SK-N-SH (cell line): ENCODE measurements at regions not wholly inside any gene's neighbourhood (a gene's known extent, or its start where the extent isn't known, plus 50 kb on each side); places are given as distances from the start of the nearest gene placed in this dataset.

Source experiments
- FOSL2 ChIP-seq: IDR thresholded peaks from 2 replicates; pipeline ENCODE4 v1.4.0; 2012; ENCODE audit warnings: low read depth, mild to moderate bottlenecking, moderate library complexity, borderline replicate concordance
- GATA2 ChIP-seq: sonication (generic); formaldehyde crosslinking; IDR thresholded peaks from 2 replicates; pipeline ENCODE4 v1.5.0; 2020; ENCODE audit warnings: mild to moderate bottlenecking, missing genetic modification reagents
- JUND ChIP-seq: IDR thresholded peaks from 2 replicates; pipeline ENCODE4 v1.4.0; 2012
- RFX5 ChIP-seq: IDR thresholded peaks from 2 replicates; pipeline ENCODE4 v1.6.1; 2012; ENCODE audit warnings: mild to moderate bottlenecking, improper control_type of control experiment, low read length
- TF ChIP-seq, protein P1 (sequence below): IDR thresholded peaks from 2 replicates; pipeline ENCODE4 v1.6.1; 2012; ENCODE audit warnings: mild to moderate bottlenecking, low read depth, low read length, moderate library complexity
- TF ChIP-seq, protein P2 (sequence below): IDR thresholded peaks from 2 replicates; pipeline ENCODE4 v1.4.0; 2012; ENCODE audit warnings: low read depth, borderline replicate concordance

DNA sequence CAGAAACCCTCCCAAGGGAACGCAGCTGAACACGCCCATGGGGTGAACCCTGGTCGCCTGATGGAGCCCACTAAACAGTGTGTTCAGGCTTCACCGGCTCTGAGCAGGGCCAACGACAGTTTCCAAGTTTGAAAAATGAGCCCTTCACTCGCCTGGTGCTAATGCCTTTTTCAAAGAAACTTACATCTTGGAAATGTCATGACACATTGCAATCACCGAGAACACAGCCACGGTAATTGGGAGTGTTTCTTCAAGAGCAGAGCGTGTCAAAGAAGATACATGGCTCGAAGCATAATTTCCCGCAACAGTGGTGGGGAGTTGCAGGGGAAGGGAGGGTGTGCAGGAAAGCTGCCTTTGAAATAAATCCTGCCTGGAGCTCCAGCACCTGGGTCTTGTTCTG is 463.2 kb downstream of the TMEM114 start:
- TF ChIP-seq, protein P1, sequence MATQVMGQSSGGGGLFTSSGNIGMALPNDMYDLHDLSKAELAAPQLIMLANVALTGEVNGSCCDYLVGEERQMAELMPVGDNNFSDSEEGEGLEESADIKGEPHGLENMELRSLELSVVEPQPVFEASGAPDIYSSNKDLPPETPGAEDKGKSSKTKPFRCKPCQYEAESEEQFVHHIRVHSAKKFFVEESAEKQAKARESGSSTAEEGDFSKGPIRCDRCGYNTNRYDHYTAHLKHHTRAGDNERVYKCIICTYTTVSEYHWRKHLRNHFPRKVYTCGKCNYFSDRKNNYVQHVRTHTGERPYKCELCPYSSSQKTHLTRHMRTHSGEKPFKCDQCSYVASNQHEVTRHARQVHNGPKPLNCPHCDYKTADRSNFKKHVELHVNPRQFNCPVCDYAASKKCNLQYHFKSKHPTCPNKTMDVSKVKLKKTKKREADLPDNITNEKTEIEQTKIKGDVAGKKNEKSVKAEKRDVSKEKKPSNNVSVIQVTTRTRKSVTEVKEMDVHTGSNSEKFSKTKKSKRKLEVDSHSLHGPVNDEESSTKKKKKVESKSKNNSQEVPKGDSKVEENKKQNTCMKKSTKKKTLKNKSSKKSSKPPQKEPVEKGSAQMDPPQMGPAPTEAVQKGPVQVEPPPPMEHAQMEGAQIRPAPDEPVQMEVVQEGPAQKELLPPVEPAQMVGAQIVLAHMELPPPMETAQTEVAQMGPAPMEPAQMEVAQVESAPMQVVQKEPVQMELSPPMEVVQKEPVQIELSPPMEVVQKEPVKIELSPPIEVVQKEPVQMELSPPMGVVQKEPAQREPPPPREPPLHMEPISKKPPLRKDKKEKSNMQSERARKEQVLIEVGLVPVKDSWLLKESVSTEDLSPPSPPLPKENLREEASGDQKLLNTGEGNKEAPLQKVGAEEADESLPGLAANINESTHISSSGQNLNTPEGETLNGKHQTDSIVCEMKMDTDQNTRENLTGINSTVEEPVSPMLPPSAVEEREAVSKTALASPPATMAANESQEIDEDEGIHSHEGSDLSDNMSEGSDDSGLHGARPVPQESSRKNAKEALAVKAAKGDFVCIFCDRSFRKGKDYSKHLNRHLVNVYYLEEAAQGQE: no peak
- TF ChIP-seq GATA2 (CRISPR knock-in tag) (no peak), RFX5 (no peak), FOSL2 (no peak), JUND (no peak)
- TF ChIP-seq, protein P2, sequence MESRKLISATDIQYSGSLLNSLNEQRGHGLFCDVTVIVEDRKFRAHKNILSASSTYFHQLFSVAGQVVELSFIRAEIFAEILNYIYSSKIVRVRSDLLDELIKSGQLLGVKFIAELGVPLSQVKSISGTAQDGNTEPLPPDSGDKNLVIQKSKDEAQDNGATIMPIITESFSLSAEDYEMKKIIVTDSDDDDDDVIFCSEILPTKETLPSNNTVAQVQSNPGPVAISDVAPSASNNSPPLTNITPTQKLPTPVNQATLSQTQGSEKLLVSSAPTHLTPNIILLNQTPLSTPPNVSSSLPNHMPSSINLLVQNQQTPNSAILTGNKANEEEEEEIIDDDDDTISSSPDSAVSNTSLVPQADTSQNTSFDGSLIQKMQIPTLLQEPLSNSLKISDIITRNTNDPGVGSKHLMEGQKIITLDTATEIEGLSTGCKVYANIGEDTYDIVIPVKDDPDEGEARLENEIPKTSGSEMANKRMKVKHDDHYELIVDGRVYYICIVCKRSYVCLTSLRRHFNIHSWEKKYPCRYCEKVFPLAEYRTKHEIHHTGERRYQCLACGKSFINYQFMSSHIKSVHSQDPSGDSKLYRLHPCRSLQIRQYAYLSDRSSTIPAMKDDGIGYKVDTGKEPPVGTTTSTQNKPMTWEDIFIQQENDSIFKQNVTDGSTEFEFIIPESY: no peak
